Activated CD4-positive, alpha-beta T cell treated with anti-CD3 and anti-CD28 coated beads, Interleukin-2, amount 50 U/mL, for 16 hours (primary cell): ENCODE measurements at regions not wholly inside any gene's neighbourhood (a gene's known extent, or its start where the extent isn't known, plus 50 kb on each side); places are given as distances from the start of the nearest gene placed in this dataset.

Experiments used
- DNase-seq: peaks from one replicate; pipeline ENCODE4 v3.0.0-alpha.2; 2020

DNA sequence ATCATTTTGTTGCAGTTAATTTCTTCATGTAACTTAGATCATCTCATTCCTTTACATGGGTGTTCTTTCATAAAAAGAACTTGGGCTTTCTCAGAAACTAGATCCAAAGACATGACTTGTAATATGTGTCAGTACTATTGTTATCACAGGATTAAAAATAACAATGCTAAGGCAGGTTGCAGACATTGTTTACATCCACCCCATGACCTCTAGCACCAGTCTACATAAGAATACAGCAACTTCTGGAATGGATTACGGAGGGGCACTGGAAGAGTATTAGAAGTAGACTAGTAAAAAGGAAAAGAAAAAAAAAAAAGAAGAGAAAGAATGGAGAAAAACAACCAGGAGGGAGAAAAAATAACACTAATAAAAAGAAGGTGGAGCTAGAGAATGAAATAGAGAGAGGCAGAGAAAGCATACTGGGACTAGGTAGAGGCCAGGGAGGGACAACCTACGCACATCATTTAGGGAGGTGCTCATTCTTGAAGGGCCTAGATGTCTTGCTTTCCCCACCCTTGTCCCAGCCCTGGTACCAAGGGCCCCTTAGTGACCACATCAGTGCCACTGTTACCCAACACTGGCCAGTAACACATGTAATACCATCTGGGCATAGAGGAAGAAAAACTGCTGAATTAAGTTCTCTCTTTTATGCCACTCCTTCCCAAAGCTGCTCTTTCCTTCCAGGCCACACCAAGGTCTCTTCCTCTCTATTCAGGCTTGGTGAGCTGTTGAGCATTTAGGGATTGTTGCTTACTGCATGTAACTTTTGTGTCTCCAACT lies 70.6 kb upstream of the KLF7 start:
- no peak for DNase-seq

DNA sequence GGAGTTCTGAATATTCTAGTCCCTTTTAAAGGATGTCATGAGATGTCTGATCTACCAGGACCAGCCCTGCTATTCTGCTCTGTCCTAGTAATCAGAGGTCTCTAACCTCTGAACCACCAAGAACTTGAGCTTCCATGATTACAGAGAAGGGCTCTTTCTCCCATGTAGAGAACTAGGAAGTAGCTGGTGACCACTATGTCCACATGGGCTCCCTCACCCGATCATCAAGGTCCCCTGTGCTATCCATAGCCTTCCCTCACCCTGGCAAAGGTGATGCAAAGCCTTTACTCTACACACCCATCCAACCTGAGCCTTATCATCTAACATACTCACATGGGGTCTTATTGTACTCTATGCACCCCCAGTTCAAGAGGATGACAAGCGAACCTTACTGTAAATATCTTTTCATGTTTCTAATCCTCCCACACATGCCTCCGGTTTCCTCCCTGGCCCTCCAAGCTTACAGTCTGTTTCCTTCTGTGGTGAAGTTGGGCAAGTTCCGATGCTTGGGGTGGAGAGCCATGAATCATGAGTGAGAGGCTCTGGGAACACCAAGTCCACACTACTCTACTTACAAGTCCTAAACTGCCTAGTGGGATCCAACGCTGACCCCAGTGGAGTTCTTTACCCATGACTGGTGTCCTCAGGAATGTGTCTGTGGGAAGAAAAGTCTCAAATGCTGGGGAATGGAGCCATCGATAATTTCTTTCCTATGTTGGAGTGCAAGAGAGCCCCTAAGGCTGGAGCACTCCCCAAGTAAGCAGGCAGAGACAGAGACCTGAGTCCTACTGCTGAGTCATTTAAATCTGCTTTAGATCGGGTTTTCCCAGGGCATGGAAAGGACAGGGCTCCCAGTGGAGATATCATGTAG lies 73.3 kb upstream of the KLF7 start:
- peak; percentile 47 for DNase-seq

DNA sequence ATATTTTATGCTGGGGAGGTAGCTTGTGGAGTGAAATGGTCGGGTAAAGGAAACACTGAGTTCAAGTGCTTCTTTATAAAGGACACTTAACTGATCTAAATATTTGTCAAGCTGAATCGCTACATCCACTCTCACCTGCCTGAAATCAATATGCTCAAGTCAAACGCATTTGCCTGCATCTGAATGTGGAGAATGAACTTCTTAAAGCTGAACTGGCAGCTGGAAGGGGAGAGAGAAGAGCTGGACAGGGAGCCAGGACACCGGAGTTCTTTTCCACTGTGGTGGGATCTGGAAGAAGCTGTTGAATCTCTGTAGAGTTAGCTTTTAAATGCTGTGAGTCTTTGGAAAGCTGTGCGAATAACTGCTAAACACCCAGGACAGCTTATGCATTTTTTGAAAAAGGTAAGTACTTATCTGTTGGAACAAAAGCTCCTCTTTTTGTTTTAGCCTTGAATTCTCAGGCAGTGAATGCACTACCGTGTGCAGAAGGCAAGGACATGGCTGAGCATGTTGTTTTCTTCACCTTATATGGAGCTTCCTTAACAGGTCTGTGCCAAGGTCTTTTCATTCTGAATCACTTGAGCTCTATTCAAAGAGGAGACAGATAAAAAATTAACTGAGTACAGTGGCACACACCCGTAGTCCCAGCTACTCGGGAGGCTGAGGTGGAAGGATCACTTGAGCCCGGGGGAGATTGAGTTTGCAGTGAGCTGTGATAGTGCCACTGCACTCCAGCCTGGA lies 74.2 kb upstream of the KLF7 start:
- peak; percentile 58 for DNase-seq

DNA sequence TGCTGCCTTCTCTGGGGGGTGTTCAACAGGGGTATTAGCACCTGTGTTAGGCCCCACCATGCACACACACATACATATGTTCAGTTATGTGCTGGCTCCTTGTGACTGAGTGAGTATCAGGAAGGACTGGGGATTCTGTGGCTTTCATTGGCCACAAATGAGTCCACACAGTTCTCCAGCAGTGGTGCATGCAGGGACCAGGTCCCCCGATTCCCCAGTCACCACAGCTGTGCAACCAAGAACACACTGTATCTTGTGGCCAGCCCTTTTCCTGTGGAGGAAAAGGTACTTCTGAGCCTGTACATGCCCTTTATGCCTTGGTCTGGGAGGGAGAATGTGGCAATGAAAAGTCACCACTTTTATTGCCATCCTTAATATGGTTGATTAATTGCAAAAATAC lies 74.9 kb upstream of the KLF7 start:
- peak; percentile 63 for DNase-seq

DNA sequence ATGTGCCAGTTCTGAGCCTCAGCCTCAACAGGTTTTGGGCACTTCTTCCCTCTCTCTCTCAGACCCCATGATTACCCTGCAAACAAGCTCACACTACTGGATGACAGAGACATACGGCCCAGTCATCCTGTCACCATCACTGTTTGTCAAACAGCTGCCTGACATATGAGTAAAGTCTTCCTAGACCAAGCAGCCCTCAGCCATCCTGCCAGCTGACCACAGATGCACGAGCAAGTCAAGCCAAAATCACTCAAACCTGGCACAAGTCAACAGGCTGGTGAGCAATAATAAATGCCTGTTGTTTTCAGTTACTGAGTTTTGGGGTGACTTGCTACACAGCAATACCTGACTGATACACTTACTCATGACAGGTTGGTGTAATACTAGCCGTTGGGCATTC lies 75.5 kb upstream of the KLF7 start:
- peak; percentile 84 for DNase-seq

DNA sequence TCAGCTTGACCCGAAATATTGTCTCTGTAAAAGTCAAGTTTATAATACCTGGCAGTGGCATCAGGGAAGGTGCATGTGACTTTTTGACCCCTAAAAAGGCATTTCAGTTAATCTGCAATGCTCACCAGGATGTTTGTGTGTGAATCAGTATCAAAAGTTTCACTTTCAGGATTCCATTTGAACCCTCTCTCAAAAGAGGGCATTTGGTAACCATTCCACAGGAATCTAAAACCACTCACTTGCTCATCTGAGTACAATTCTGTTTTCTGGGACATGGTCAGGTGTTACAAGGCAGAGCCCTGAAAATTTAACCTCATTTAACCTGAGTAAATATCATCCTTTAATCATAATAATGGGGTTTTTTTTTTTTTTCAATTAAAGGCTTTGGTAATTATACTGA lies 77.9 kb upstream of the KLF7 start:
- DNase-seq, result no peak

DNA sequence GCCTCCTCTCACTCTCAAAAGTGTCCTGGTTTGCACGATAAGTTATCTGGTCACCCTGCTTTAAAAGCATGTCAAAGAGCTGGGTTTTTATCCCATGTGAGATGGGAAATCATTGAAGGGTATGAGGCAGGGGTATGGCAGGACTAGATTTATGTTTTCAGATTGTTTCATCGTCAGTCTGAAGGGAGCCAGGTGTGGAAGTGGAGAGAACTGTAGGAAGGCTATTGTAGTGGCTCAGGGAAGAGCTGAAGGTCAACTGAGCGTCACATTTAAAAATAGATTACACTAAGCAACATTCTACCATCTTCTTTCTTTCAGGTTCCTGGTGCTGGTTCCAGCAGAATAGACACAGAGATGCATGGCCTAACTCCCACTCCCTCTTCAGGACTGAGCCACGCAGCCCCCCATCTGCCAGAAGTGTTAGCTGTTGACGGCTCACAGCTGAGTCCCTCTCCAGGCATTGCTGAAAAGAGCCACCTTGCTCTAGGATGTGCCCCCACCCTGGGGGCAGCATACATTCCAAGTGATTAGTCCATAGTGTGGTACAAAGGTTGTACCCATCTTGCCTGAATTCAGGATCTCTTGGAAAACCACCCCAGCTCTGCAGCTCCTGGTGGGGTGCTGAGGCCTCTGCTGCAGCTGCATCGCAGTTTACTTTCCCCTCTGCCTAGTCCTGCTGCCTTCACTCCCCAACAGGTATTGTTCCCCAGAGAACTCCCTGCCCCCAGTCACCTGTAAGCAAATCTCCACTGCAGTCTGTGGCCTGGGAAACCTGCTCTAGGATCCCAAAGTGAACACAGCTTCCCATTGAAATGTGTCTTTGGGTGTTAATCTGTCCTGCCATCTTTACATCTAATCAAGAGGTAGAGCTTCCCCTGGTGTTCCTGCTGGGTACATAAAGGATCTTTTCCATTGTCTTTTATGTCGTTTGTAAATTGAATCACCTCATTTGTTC lies 79.5 kb upstream of the KLF7 start:
- DNase-seq, result no peak

DNA sequence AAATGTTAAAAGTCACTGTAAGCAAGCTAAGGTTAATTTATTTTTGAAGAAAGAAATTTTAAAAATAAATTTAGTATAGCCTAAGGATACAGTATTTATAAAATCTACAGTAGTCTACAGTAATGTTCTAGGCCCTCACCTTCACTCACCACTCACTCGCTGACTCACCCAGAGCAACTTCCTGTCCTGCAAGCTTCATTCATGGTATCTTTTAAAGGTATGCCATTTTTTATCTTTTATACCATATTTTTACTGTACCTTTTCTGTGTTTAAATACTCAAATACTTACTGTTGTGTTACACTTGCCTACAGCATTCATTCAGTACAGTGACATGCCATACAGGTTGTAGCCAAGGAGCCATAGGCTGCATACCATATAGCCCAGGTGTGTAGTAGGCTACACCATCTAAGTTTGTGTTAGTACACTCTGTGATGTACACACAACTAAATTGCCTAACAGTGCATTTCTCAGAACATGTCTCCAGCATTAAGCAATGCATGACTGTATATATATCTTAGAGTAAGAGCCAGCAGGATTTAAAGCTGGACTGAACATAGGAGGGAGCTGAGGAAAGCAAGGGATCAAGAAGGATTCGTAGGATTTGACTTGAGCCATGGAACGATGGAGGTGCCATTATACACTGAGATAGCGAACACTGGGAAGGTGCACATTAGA lies 83.1 kb upstream of the KLF7 start:
- no peak for DNase-seq

DNA sequence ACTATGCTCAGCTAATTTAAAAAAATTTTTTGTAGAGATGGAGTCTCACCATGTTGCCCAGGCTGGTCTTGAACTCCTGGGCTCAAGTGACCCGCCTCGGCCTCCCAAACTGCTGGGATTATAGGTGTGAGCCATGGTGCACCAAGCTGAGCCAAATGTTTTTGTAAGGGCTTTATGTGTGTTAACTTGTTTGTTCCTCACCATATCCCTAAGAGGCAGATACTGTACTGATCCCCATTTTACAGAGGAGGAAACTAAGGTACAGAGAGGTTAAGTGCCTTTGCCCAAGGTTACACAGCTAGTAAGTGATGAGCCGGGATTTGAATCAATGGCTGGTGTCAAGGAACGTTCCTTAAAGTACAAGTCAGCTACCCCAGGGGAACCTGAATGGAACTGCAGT lies 85.3 kb upstream of the KLF7 start:
- DNase-seq, result no peak

DNA sequence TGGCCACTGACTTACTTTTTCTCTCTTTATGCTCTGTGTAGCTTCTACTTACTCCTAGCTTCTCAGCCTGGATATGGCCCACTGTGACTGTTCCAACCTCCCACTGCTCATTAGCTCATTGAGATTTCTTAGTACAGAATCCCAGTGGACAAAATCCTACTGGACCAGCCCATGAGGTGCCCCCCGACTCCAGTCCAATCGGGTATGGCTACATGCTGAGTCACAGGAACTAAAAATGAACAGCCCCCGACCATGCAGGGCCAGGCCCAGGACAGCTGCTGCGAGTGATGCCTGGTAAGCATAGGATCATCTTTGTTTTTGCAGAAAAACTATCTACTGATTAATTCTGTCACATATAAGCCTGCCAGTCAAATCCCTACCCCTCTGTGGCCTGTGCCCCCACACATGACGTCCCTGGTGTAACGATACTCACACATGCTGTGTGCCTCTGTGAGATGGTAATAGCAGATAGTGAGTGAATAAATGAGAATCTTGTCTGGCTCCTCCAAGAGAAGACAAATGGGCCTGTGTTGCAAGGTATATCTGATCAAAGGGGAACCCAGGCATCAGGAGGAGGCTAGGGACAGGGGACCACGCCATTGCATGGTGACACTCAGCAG lies 85.9 kb upstream of the KLF7 start:
- DNase-seq, result peak; percentile 65

DNA sequence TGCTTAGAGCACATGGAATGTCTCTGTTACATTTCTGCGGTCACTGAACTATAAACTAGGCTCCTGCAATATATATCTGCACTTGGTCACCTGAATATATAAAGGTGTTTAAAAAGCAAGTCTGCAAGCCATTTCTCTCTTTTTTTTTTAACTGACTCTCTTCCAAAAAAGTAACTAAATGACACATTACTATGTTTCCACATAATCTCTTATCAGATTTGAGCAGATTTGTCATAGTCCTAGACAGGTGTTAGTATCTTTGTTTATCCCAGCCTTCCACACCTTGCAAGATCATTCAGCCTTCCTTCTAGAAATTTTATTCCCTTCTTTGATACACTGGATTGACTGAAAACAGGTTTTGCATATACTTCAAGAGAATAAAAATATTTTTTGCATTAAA lies 86.7 kb upstream of the KLF7 start:
- no peak for DNase-seq

DNA sequence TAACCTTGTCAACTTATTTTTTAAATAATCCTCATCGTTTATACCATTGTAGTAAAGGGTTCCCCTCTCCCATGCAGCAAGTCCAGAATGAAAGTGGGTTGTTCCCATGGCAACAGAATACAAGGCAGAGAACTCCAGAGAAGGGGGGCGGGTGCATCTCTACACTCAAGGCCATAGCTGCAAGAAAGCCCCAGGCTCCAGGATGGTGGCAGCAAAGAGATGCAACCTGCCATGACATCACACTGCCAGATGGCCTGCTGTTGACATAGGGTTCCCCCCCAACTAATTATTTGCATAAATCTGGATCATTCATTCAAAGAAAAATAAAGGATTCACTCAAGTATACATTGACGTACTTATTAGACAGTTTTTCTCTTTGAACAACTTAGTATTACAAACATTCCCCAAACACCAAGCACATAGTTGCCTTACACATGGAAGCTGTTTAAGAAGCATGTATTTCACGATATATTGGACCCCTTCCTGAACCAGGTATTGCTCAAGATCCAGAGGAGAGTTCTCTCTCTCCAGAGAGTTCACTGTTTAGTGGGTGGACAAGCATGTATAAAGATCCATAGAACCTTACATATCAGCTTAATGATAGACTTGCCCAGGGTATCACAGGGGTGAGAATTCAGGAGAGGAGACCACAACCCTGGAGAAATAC lies 87.4 kb upstream of the KLF7 start:
- DNase-seq, result no peak

DNA sequence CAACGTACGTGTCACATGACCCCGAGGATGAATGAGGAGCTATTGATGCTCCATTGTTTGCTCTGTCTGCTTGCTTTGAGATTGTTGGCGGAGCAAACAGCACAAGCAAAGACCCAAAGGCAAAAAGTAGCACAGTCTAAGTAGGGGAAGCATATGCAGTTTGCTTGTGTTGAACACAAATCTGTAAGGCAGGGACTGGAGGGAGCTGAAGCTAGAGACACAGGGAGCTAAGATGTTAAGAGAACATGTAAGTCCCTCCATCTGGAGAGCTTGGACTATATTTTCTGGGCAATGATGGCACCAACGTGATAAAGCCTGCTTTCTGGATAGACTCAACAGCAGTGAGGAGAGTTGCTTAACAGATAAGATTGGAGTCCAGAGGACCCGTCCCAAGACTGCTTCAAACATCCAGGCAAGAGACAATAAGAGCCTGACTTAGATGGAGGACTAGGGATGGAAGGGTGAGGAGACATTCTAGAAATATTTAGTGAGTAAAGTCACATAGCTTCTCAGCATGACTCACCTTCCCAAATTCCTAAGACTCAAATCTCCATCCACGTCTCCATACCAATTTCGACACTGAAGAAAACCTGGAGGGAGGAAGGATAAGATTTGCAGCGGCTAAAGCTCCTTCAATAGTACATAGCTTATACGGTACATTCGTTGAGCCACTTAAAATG lies 88.1 kb upstream of the KLF7 start:
- DNase-seq, result no peak

DNA sequence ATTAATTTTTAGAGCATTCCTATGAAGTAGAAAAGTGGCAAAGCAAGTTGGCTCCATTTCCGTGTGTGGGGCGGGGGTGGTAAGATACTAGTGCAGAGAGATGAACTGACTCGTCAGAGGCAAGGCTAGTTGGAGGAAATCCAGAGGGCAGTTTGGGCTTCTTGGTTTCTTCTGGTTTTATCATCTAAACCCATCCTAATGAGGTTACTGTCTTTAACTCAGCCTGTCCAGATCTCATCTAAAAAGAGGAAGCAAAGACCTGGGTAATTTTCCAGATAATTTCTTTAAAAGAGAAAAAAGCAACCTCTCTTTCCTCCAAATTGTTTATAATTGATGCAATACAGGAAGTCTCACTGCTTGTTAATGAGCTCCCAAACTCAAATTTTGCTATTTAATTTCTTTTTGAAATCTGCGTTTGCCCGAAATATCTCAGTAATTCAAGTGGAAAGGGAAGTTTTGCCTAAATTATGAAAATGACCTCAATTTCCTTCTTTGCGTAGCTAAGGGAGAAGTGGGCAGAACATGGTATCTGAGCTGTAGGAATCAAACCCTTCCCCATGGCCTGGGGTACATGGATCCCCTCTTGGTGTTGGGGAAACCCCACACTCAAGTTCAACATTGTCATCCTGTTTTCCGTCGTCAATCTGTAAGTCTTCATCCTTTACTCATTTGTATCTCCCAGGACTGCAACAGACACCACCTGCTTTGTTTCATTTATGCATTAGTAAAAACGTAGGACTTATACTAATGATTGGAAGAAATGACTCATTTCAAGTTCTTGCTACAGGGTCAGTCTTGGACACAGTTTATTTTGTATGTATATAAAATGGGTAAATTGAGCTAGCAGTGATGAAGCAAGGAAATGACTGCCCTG lies 89.1 kb upstream of the KLF7 start:
- DNase-seq, result no peak

DNA sequence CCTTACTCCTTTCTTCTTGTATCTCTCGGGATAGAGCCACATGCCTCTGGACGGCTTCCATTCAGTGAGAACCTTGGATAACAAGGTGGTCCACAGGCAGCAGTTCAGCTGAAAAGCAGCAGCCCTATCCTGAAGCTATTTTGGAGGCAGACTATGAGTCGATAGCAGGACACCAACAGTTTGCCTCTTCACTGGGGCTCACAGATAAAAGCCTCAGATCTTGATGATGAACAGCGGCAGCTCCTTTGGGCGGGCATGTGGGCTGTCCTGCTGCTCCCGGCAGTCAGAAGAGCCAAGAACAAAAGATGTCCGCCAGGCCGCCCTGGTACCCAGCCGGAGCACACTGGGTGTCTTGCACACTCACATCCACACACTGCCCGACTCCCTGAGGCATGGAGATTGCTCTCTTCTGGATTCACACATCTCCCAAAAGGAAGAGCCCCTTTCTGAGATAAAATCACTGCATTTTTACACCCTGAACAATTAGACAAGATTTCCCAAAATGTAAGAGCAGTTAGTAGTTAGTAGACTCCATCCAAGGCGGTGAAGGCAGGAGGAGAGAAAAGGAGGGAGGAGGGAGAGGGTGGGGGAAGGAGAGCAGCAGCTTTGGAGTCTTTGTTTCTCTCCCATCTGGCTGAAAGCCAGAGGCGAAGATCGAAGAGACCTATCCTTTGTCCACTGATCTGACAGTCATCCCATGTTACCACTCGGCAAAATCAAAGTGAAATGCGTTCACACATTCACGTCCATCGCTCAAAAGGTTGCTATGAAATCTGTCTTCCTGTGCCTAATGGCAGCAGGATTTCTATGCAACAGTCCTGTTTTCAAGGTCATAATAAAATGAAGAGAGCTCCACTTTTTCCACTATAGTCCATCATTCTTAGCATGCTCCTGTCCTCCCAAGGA lies 90.1 kb upstream of the KLF7 start:
- DNase-seq, result no peak

DNA sequence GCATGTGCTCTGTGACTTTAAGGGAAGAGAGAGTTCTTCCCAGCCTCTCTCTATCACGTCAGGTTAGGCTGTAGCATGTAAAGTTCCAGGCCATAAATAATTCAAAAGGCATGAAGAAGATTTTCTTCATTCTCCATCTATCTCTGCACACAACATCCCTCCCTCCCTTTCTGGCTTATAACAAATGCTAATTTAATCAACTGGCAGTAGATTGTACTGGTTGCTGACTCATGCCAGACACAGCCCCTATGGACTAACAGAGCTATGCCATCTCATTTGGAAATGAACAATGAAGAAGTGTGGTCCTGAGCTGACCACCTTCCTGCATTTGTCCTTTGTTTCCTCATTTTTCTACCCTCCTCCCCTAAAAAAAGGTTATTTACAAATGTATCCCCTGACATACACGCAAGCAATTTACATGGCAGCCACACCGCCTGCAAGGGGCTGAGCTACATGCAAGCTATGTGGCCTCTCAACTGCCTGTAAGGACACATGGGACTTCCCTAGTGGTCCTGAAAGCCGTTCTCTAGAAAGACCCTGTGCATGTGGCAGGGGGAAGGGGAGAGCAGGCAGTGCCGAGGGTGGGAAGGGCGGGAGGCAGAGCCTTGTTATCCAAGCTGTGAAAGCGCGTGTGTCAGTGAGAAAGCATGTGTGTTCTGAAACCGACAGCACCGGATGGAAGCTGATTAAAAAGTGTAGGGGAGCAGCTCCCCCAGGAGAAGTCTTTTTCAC lies 90.9 kb upstream of the KLF7 start:
- DNase-seq, result no peak
